SK-N-SH (cell line): ENCODE measurements at regions not wholly inside any gene's neighbourhood (a gene's known extent, or its start where the extent isn't known, plus 50 kb on each side); places are given as distances from the start of the nearest gene placed in this dataset.

Experiments
- CTCF ChIA-PET: fragments of 300-600, 350-600 bp; formaldehyde crosslinking; extraction: SDS; loops from one replicate; lab custom pipeline; 2021; lab: Yijun Ruan, JAX
- POLR2A ChIA-PET: fragments of 350-600 bp; sonication (Branson Sonifier 250); formaldehyde crosslinking; extraction: SDS; loops from one replicate; lab custom pipeline; 2020; ENCODE audit warnings: antibody characterized with exemption, inconsistent platforms; lab: Yijun Ruan, JAX
- DNase-seq: peaks from one replicate; pipeline ENCODE4 v3.0.0; 2012
- H2AFZ ChIP-seq: fragments of 200-600 bp; sonication (generic); 2 replicates; pipeline ENCODE4 v1.8.1; 2016; ENCODE audit warnings: antibody characterized with exemption, mild to moderate bottlenecking, low read depth
- H3F3A ChIP-seq: fragments of 200-600 bp; sonication (generic); replicated peaks from 2 replicates; pipeline ENCODE3; 2016; ENCODE audit warnings: antibody characterized with exemption, mild to moderate bottlenecking; ENCODE audit not compliant: insufficient read depth
- H3K27ac ChIP-seq, 2 experiments: fragments of 200-500 bp in 1 of 2; fragments of 200-600 bp in 1 of 2; sonication (Bioruptor generic) in 1 of 2; sonication (generic), shearing (Covaris generic) in 1 of 2; 2 replicates each; pipeline versions ENCODE4 v1.5.1 to v1.6.1; 2014 to 2016; ENCODE audit warnings: low read depth in 2 of 2, inconsistent platforms in 1 of 2, low read length in 1 of 2, mild to moderate bottlenecking in 1 of 2, mixed read lengths in 1 of 2
- H3K27me3 ChIP-seq: fragments of 200-600 bp; sonication (generic), shearing (Covaris generic); 2 replicates; pipeline ENCODE4 v1.6.1; 2016; ENCODE audit warnings: mixed run types; ENCODE audit not compliant: insufficient read depth
- H3K36me3 ChIP-seq, 2 experiments: fragments of 200-500 bp in 1 of 2; fragments of 200-600 bp in 1 of 2; sonication (Bioruptor generic) in 1 of 2; sonication (generic) in 1 of 2; replicated peaks in 1 of 2; 2 replicates each; pipeline versions ENCODE3 to v1.5.1; 2014 to 2016; ENCODE audit warnings: low read length in 1 of 2, mild to moderate bottlenecking in 1 of 2; ENCODE audit not compliant: insufficient read depth in 2 of 2, control insufficient read depth in 1 of 2
- H3K4me1 ChIP-seq, 2 experiments: fragments of 200-500 bp in 1 of 2; fragments of 200-600 bp in 1 of 2; sonication (Bioruptor generic) in 1 of 2; sonication (generic), shearing (Covaris generic) in 1 of 2; 2 replicates each; pipeline versions ENCODE4 v1.5.1 to v1.6.1; 2014 to 2016; ENCODE audit warnings: low read depth in 1 of 2, low read length in 1 of 2, mixed run types in 1 of 2; ENCODE audit not compliant: insufficient read depth in 2 of 2, control insufficient read depth in 1 of 2
- H3K4me2 ChIP-seq: fragments of 200-600 bp; sonication (generic), shearing (Covaris generic); 2 replicates; pipeline ENCODE4 v1.6.1; 2017; ENCODE audit warnings: mixed run types
- H3K4me3 ChIP-seq, 2 experiments: fragments of 200-500 bp in 1 of 2; fragments of 200-600 bp in 1 of 2; sonication (Bioruptor generic) in 1 of 2; sonication (generic), shearing (Covaris generic) in 1 of 2; 2 replicates each; pipeline versions ENCODE4 v1.5.1 to v1.8.1; 2014 to 2016; ENCODE audit warnings: low read depth in 2 of 2, inconsistent platforms in 1 of 2, low read length in 1 of 2, mild to moderate bottlenecking in 1 of 2, mixed read lengths in 1 of 2, moderate library complexity in 1 of 2
- H3K79me2 ChIP-seq: fragments of 200-600 bp; sonication (generic); 2 replicates; pipeline ENCODE4 v1.8.1; 2017; ENCODE audit warnings: mild to moderate bottlenecking; ENCODE audit not compliant: insufficient read depth
- H3K9ac ChIP-seq: fragments of 200-600 bp; sonication (generic); 2 replicates; pipeline ENCODE4 v1.6.1; 2017; ENCODE audit warnings: mixed run types
- H3K9me2 ChIP-seq: fragments of 200-600 bp; sonication (generic); 2 replicates; pipeline ENCODE4 v1.6.1; 2017; ENCODE audit warnings: mixed run types
- H3K9me3 ChIP-seq: fragments of 200-600 bp; sonication (generic); 2 replicates; pipeline ENCODE4 v1.6.1; 2017; ENCODE audit warnings: mixed run types, mild to moderate bottlenecking, moderate library complexity
- H4K20me1 ChIP-seq: fragments of 200-600 bp; sonication (generic); 2 replicates; pipeline ENCODE4 v1.6.1; 2017; ENCODE audit warnings: mild to moderate bottlenecking, mixed run types; ENCODE audit not compliant: insufficient read depth
- CHD2 ChIP-seq: fragments of 150-350 bp; IDR thresholded peaks from 2 replicates; pipeline ENCODE4 v1.6.1; 2018; ENCODE audit warnings: low read length; ENCODE audit not compliant: partially characterized antibody
- ELF1 ChIP-seq: IDR thresholded peaks from 2 replicates; pipeline ENCODE4 v1.4.0; 2012
- FOSL2 ChIP-seq: IDR thresholded peaks from 2 replicates; pipeline ENCODE4 v1.4.0; 2012; ENCODE audit warnings: low read depth, mild to moderate bottlenecking, moderate library complexity, borderline replicate concordance
- GABPA ChIP-seq: IDR thresholded peaks from 2 replicates; pipeline ENCODE4 v1.4.0; 2012; ENCODE audit warnings: low read depth, mild to moderate bottlenecking
- MXI1 ChIP-seq: IDR thresholded peaks from 2 replicates; pipeline ENCODE4 v1.6.1; 2012; ENCODE audit warnings: mild to moderate bottlenecking, low read depth, low read length, improper control_type of control experiment
- NRF1 ChIP-seq: IDR thresholded peaks from 2 replicates; pipeline ENCODE4 v1.6.1; 2012; ENCODE audit warnings: low read depth, mild to moderate bottlenecking, low read length
- POLR2AphosphoS5 ChIP-seq: IDR thresholded peaks from 2 replicates; pipeline ENCODE4 v1.6.1; 2012; ENCODE audit warnings: low read depth, low read length
- RAD21 ChIP-seq: IDR thresholded peaks from 2 replicates; pipeline ENCODE4 v1.6.1; 2012; ENCODE audit warnings: mild to moderate bottlenecking, low read length
- RCOR1 ChIP-seq: fragments of 150-350 bp; IDR thresholded peaks from 2 replicates; pipeline ENCODE4 v1.6.1; 2017; ENCODE audit warnings: antibody characterized with exemption, low read length
- RFX5 ChIP-seq: IDR thresholded peaks from 2 replicates; pipeline ENCODE4 v1.6.1; 2012; ENCODE audit warnings: mild to moderate bottlenecking, improper control_type of control experiment, low read length
- TAF1 ChIP-seq: IDR thresholded peaks from 2 replicates; pipeline ENCODE4 v1.6.1; 2012; ENCODE audit warnings: low read depth, mild to moderate bottlenecking, low read length, moderate library complexity, borderline replicate concordance
- TCF12 ChIP-seq: IDR thresholded peaks from 2 replicates; pipeline ENCODE4 v1.4.0; 2012
- TEAD4 ChIP-seq: IDR thresholded peaks from 2 replicates; pipeline ENCODE4 v1.4.0; 2012; ENCODE audit warnings: mild to moderate bottlenecking, borderline replicate concordance; ENCODE audit not compliant: insufficient read depth
- USF1 ChIP-seq: IDR thresholded peaks from 2 replicates; pipeline ENCODE4 v1.4.0; 2012; ENCODE audit warnings: low read depth, borderline replicate concordance
- ZBTB33 ChIP-seq: IDR thresholded peaks from 2 replicates; pipeline ENCODE4 v1.4.0; 2012; ENCODE audit warnings: low read depth, borderline replicate concordance
- WGBS: methylation state at CpG from one replicate; pipeline ENCODE4 v1.1.6; 2017; ENCODE audit warnings: low lambda C conversion rate; 5-methylcytosine and 5-hydroxymethylcytosine counted together

- H3K79me2 ChIP-seq = no peaks in the 10 kb centered on the region
- no peaks in the 10 kb centered on the region for H3K4me1 ChIP-seq
- ChIA-PET CTCF (no interaction called here), POLR2A (no interaction called here)
- TF ChIP-seq TAF1 = no peak
- TF ChIP-seq TEAD4 = no peak
- TF ChIP-seq NRF1 = no peak
- TF ChIP-seq ELF1 = no peak
- no peak for TF ChIP-seq RAD21
- H3K27me3 ChIP-seq = no peaks in the 10 kb centered on the region
- H3K4me2 ChIP-seq = no peak overlapping the region
- no peak overlapping the region for H2AFZ ChIP-seq
- no peak overlapping the region for H3K4me3 ChIP-seq
- H3K9me2 ChIP-seq = no peaks in the 10 kb centered on the region
- H3K9me3 ChIP-seq = no peaks in the 10 kb centered on the region
- DNase-seq = no peak
- no peaks in the 10 kb centered on the region for H3F3A ChIP-seq
- H3K36me3 ChIP-seq = no peaks in the 10 kb centered on the region
- no peak overlapping the region for H3K9ac ChIP-seq
- H3K27ac ChIP-seq = no peak overlapping the region
- no peaks in the 10 kb centered on the region for H4K20me1 ChIP-seq
Measured at GRCh38 chr10:64449603-64450002, 928.4 kb downstream of the REEP3 start.

GRCh38 chr10:64450312-64450711 is 929.1 kb downstream of the REEP3 start:
- Histone ChIP-seq H3K27me3 (no peaks in the 10 kb centered on the region), H3K9me2 (no peaks in the 10 kb centered on the region), H3K9ac (no peak overlapping the region), H2AFZ (no peak overlapping the region), H3K9me3 (no peaks in the 10 kb centered on the region), H3K27ac (no peak overlapping the region), H3K79me2 (no peaks in the 10 kb centered on the region), H3K4me3 (no peak overlapping the region), H3K4me2 (no peak overlapping the region), H4K20me1 (no peaks in the 10 kb centered on the region), H3K4me1 (no peaks in the 10 kb centered on the region), H3F3A (no peaks in the 10 kb centered on the region), H3K36me3 (no peaks in the 10 kb centered on the region)
- 19% methylated on average over 1 of the region's 1 CpG for WGBS
- POLR2A ChIA-PET = no interaction called here
- CTCF ChIA-PET = no interaction called here
- TF ChIP-seq TCF12 = no peak
- TF ChIP-seq RFX5 = no peak
- no peak for TF ChIP-seq MXI1
- no peak for DNase-seq

- CTCF ChIA-PET = no interaction called here
Measured at GRCh38 chr10:64454962-64455361, 933.8 kb downstream of the REEP3 start.

More at GRCh38 chr10:64454962-64455361, 933.8 kb downstream of the REEP3 start:
- Histone ChIP-seq H3K4me3 (no peak overlapping the region), H3F3A (no peaks in the 10 kb centered on the region), H3K27ac (no peak overlapping the region), H4K20me1 (no peaks in the 10 kb centered on the region), H3K27me3 (no peaks in the 10 kb centered on the region), H3K79me2 (no peaks in the 10 kb centered on the region), H2AFZ (no peak overlapping the region), H3K36me3 (no peaks in the 10 kb centered on the region), H3K9me2 (no peaks in the 10 kb centered on the region), H3K9me3 (no peaks in the 10 kb centered on the region), H3K4me1 (no peaks in the 10 kb centered on the region), H3K9ac (no peak overlapping the region), H3K4me2 (no peak overlapping the region)
- POLR2A ChIA-PET = no interaction called here
- TF ChIP-seq POLR2AphosphoS5 = no peak
- TF ChIP-seq TEAD4 = no peak
- TF ChIP-seq ZBTB33 = no peak
- no peak for TF ChIP-seq GABPA
- TF ChIP-seq USF1 = no peak
- TF ChIP-seq CHD2 = no peak
- TF ChIP-seq RCOR1 = no peak
- no peak for TF ChIP-seq FOSL2
- WGBS = 68% methylated on average over 1 of the region's 1 CpG
- DNase-seq = no peak
